GM12891 (cell line): ENCODE measurements at regions not wholly inside any gene's neighbourhood (a gene's known extent, or its start where the extent isn't known, plus 50 kb on each side); places are given as distances from the start of the nearest gene placed in this dataset.

Experiments
- PAX5 ChIP-seq: IDR thresholded peaks from 2 replicates; pipeline ENCODE4 v1.6.1; 2011; ENCODE audit warnings: low read length, moderate library complexity, mild to moderate bottlenecking; ENCODE audit not compliant: insufficient read depth, severe bottlenecking
- POLR2A ChIP-seq: IDR thresholded peaks from 2 replicates; pipeline ENCODE4 v1.6.1; 2011; ENCODE audit warnings: low read depth, low read length, control low read depth
- POLR2AphosphoS5 ChIP-seq: IDR thresholded peaks from 2 replicates; pipeline ENCODE4 v1.6.1; 2011; ENCODE audit warnings: low read depth, low read length, control low read depth
- POU2F2 ChIP-seq: IDR thresholded peaks from 2 replicates; pipeline ENCODE4 v1.6.1; 2011; ENCODE audit warnings: low read depth, mild to moderate bottlenecking, control low read depth, low read length, moderate library complexity
- SPI1 ChIP-seq: IDR thresholded peaks from 2 replicates; pipeline ENCODE4 v1.6.1; 2011; ENCODE audit warnings: low read depth, low read length, control low read depth
- TAF1 ChIP-seq: IDR thresholded peaks from 2 replicates; pipeline ENCODE4 v1.6.1; 2011; ENCODE audit warnings: low read depth, low read length, control low read depth

- TF ChIP-seq POLR2AphosphoS5 (no peak), POLR2A (no peak), PAX5 (no peak), TAF1 (no peak), SPI1 (no peak), POU2F2 (no peak)
Observed at GRCh38 chr5:38162625-38163024, 95.7 kb upstream of the EGFLAM start.
